GM13976 (cell line): ENCODE measurements at regions not wholly inside any gene's neighbourhood (a gene's known extent, or its start where the extent isn't known, plus 50 kb on each side); places are given as distances from the start of the nearest gene placed in this dataset.

Experiments used
- DNase-seq: peaks from one replicate; pipeline ENCODE4 v3.0.0; 2012; ENCODE audit warnings: low spot score
- CTCF ChIP-seq: IDR thresholded peaks from 2 replicates; pipeline ENCODE4 v1.5.1; 2012; ENCODE audit warnings: borderline replicate concordance, mild to moderate bottlenecking; ENCODE audit not compliant: insufficient read depth; ENCODE audit errors: extremely low read depth, missing control alignments, control extremely low read depth
- in situ Hi-C: fragments of 300-500 bp; cut with MboI; formaldehyde crosslinking; loops from one replicate; pipeline ENCODE4 v1.12.0; 2022; ENCODE audit warnings: low sequenced_read_pairs, mixed read lengths, inconsistent platforms; ENCODE audit not compliant: unreplicated experiment

GRCh38 chr3:14347110-14347509 is 55.3 kb upstream of the SLC6A6 start:
- TF ChIP-seq CTCF: no peak

GRCh38 chr3:14351617-14352001 is 50.8 kb upstream of the SLC6A6 start:
- no peak for DNase-seq
- TF ChIP-seq CTCF: no peak
- in situ Hi-C loops: no loop called here

More at GRCh38 chr3:14347110-14347509, 55.3 kb upstream of the SLC6A6 start:
- no peak for DNase-seq
- in situ Hi-C loops: no loop called here

GRCh38 chr3:14352002-14352627 is 50.3 kb upstream of the SLC6A6 start:
- no peak for TF ChIP-seq CTCF
- in situ Hi-C loops: no loop called here
- no peak for DNase-seq
